ENCODE measurements at regions not wholly inside any gene's neighbourhood (a gene's known extent, or its start where the extent isn't known, plus 50 kb on each side); places are given as distances from the start of the nearest gene placed in this dataset.

DNA sequence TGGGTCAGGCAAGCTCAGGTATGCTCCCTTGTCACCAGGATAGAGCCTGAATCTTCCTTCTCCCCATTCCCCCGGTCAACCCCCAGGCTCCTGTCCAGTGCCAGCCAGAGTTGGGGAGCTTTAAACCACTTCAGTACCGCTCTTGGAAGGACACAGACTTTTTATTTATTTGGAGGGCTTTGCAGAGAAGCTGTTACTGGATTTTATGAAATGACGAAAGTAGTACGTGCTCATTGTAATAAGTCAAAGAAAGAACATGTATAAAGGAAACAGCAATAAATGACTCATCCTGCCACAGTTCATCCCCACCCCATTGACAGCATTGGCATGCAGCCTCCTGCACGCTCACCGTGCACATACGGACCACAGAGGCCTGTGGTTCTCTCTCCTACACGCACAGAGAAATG, 230.3 kb downstream of the AUH start:
- no peak for TF ChIP-seq EZH2 (IDR thresholded peaks at IDR 0.05; ENCODE audit: borderline replicate concordance, low read depth, low read length, poor library complexity, severe bottlenecking)
- peak; percentile 54 for DNase-seq (ENCODE audit: low spot score)
- Histone ChIP-seq H3K27ac (ENCODE audit: low read depth, low read length, poor library complexity, severe bottlenecking) (no peak overlapping the region), H3K9me3 (ENCODE audit: low read depth, low read length, poor library complexity, severe bottlenecking) (no peaks in the 10 kb centered on the region), H3K36me3 (ENCODE audit: insufficient read depth, low read length, poor library complexity, severe bottlenecking) (no peaks in the 10 kb centered on the region), H3K4me1 (ENCODE audit: insufficient read depth, low read length, poor library complexity, severe bottlenecking) (no peaks in the 10 kb centered on the region), H3K27me3 (replicated peaks; ENCODE audit: insufficient read depth, low read depth, low read length, poor library complexity) (no peaks in the 10 kb centered on the region), H3K4me3 (ENCODE audit: low read depth, low read length, poor library complexity, severe bottlenecking) (no peak overlapping the region)
- BruUV-seq (replicated peaks): no TSS peak
- ChIA-PET CTCF (no interaction called here), POLR2A (ENCODE audit: low non-redundant PET) (interaction anchor here (0.7 kb wide), 1 partner anchor 12 kb away, joined by 4 read pairs; no protein-coding TSS in a partner anchor)
- intact Hi-C loops (cut with micrococcal nuclease; ENCODE audit: unreplicated experiment): no loop called here

DNA sequence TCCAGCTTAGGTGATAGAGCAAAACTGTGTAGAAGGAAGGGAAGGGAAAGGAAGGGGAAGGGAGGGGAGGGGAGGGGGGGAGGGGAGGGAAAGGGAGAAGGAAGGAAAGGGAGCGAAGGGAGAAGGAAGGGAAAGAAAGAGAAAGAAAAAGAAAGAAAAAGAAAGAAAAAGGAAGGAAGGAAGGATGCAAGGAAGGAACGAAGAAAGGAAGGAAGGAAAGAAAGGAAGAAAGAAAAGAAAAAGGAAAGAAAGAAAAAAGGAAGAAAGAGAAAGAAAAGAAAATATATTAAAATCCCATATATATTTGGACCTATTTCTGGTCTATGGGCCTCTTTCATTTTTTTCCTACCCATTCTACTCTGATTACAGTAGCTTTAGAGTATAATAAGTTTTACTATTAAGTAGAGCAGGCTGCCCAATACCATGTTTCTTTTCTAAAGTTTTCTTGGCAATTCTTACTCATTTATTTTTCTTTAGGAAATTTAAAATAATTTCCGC, 229.1 kb downstream of the AUH start:
- H3K27ac ChIP-seq (ENCODE audit: low read depth, low read length, poor library complexity, severe bottlenecking): no peak overlapping the region
- no peaks in the 10 kb centered on the region for H3K4me1 ChIP-seq (ENCODE audit: insufficient read depth, low read length, poor library complexity, severe bottlenecking)
- no peaks in the 10 kb centered on the region for H3K9me3 ChIP-seq (ENCODE audit: low read depth, low read length, poor library complexity, severe bottlenecking)
- ChIA-PET POLR2A (ENCODE audit: low non-redundant PET) (no interaction called here), CTCF (no interaction called here)
- H3K27me3 ChIP-seq (replicated peaks; ENCODE audit: insufficient read depth, low read depth, low read length, poor library complexity): peaks cover 7% of the 10 kb centered on the region
- no peak for DNase-seq (ENCODE audit: low spot score)
- intact Hi-C loops (cut with micrococcal nuclease; ENCODE audit: unreplicated experiment): no loop called here
- no TSS peak for BruUV-seq (replicated peaks)
- no peak overlapping the region for H3K4me3 ChIP-seq (ENCODE audit: low read depth, low read length, poor library complexity, severe bottlenecking)
- TF ChIP-seq, protein P1, sequence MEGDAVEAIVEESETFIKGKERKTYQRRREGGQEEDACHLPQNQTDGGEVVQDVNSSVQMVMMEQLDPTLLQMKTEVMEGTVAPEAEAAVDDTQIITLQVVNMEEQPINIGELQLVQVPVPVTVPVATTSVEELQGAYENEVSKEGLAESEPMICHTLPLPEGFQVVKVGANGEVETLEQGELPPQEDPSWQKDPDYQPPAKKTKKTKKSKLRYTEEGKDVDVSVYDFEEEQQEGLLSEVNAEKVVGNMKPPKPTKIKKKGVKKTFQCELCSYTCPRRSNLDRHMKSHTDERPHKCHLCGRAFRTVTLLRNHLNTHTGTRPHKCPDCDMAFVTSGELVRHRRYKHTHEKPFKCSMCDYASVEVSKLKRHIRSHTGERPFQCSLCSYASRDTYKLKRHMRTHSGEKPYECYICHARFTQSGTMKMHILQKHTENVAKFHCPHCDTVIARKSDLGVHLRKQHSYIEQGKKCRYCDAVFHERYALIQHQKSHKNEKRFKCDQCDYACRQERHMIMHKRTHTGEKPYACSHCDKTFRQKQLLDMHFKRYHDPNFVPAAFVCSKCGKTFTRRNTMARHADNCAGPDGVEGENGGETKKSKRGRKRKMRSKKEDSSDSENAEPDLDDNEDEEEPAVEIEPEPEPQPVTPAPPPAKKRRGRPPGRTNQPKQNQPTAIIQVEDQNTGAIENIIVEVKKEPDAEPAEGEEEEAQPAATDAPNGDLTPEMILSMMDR (conservative IDR thresholded peaks at IDR 0.05; ENCODE audit: low read depth, low read length): no peak
- no peak for TF ChIP-seq EZH2 (IDR thresholded peaks at IDR 0.05; ENCODE audit: borderline replicate concordance, low read depth, low read length, poor library complexity, severe bottlenecking)
- no peaks in the 10 kb centered on the region for H3K36me3 ChIP-seq (ENCODE audit: insufficient read depth, low read length, poor library complexity, severe bottlenecking)

DNA sequence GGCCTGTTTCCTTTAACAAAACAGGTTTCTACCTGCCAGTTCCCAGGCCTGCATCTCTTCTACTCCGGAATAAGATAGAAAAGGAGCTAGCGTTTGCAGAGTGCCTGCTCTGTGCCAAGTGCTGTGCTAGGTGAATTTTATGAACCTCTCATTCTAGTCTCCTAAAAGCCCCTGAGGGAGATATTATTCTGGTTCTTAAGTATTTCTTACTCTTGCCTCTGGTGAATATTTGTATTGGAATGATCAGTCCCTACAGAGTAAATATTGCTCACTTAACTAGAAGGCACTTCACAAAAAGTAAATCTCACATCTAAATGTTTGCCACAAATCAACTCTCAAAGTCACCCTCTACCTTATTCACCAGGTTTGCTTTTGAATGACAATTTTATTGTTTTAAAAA, 227.1 kb downstream of the AUH start:
- Histone ChIP-seq H3K9me3 (ENCODE audit: low read depth, low read length, poor library complexity, severe bottlenecking) (no peaks in the 10 kb centered on the region), H3K4me1 (ENCODE audit: insufficient read depth, low read length, poor library complexity, severe bottlenecking) (no peaks in the 10 kb centered on the region), H3K27ac (ENCODE audit: low read depth, low read length, poor library complexity, severe bottlenecking) (no peak overlapping the region), H3K4me3 (ENCODE audit: low read depth, low read length, poor library complexity, severe bottlenecking) (no peak overlapping the region), H3K27me3 (replicated peaks; ENCODE audit: insufficient read depth, low read depth, low read length, poor library complexity) (peaks cover 7% of the 10 kb centered on the region), H3K36me3 (ENCODE audit: insufficient read depth, low read length, poor library complexity, severe bottlenecking) (no peaks in the 10 kb centered on the region)
- DNase-seq (ENCODE audit: low spot score): no peak
- POLR2A ChIA-PET (ENCODE audit: low non-redundant PET): no interaction called here
- CTCF ChIA-PET: no interaction called here
- BruUV-seq (replicated peaks): no TSS peak
- TF ChIP-seq, protein P1 (conservative IDR thresholded peaks at IDR 0.05; ENCODE audit: low read depth, low read length): no peak
- TF ChIP-seq EZH2 (IDR thresholded peaks at IDR 0.05; ENCODE audit: borderline replicate concordance, low read depth, low read length, poor library complexity, severe bottlenecking): no peak
- intact Hi-C loops (cut with micrococcal nuclease; ENCODE audit: unreplicated experiment): no loop called here

DNA sequence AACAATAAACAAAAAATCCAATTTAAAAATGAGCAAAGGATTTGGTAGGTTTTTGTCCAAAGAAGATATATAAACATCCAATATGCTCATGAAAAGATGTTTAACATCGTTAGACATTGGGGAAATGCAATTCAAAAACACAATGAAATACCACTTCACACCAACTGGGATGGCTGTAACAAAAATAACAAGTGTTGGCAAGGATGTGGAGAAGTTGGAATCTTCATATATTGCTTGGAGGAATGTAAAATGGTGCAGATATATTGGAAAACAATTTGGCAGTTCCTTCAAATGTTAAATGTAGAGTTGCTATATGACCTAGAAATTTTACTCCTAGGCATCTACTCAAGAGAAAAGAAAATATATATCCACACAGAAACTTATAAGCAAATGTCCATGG, 224.3 kb downstream of the AUH start:
- Histone ChIP-seq H3K4me3 (ENCODE audit: low read depth, low read length, poor library complexity, severe bottlenecking) (no peak overlapping the region), H3K36me3 (ENCODE audit: insufficient read depth, low read length, poor library complexity, severe bottlenecking) (no peaks in the 10 kb centered on the region), H3K9me3 (ENCODE audit: low read depth, low read length, poor library complexity, severe bottlenecking) (no peaks in the 10 kb centered on the region), H3K27ac (ENCODE audit: low read depth, low read length, poor library complexity, severe bottlenecking) (no peak overlapping the region), H3K4me1 (ENCODE audit: insufficient read depth, low read length, poor library complexity, severe bottlenecking) (no peaks in the 10 kb centered on the region), H3K27me3 (replicated peaks; ENCODE audit: insufficient read depth, low read depth, low read length, poor library complexity) (peaks cover 7% of the 10 kb centered on the region)
- TF ChIP-seq, protein P1 (conservative IDR thresholded peaks at IDR 0.05; ENCODE audit: low read depth, low read length): no peak
- TF ChIP-seq EZH2 (IDR thresholded peaks at IDR 0.05; ENCODE audit: borderline replicate concordance, low read depth, low read length, poor library complexity, severe bottlenecking): no peak
- no peak for DNase-seq (ENCODE audit: low spot score)
- intact Hi-C loops (cut with micrococcal nuclease; ENCODE audit: unreplicated experiment): no loop called here
- CTCF ChIA-PET: no interaction called here
- BruUV-seq (replicated peaks): no TSS peak
- POLR2A ChIA-PET (ENCODE audit: low non-redundant PET): no interaction called here
